HepG2 (cell line): ENCODE measurements at regions not wholly inside any gene's neighbourhood (a gene's known extent, or its start where the extent isn't known, plus 50 kb on each side); places are given as distances from the start of the nearest gene placed in this dataset.
"Not testable (repeated sequence)": the region's sequence is repeated elsewhere in the genome, so short reads cannot be mapped to it uniquely, and the experiment has no call there.

ENCODE experiments used
- ATF5 ChIP-seq: sonication (generic); formaldehyde crosslinking; IDR thresholded peaks from 2 replicates; pipeline ENCODE4 v1.4.0; 2020; ENCODE audit warnings: mild to moderate bottlenecking, low read depth, missing genetic modification reagents
- CHD2 ChIP-seq: IDR thresholded peaks from 2 replicates; pipeline ENCODE4 v1.6.1; 2011; ENCODE audit warnings: low read depth, low read length, improper control_type of control experiment
- FOSL2 ChIP-seq: sonication (generic); formaldehyde crosslinking; IDR thresholded peaks from 2 replicates; pipeline ENCODE4 v1.4.0; 2020; ENCODE audit warnings: missing genetic modification reagents
- KDM5B ChIP-seq: sonication (generic); formaldehyde crosslinking; IDR thresholded peaks from 2 replicates; pipeline ENCODE4 v1.4.0; 2020; ENCODE audit warnings: missing genetic modification reagents, mild to moderate bottlenecking, borderline replicate concordance
- MYC ChIP-seq: sonication (generic); formaldehyde crosslinking; IDR thresholded peaks from 2 replicates; pipeline ENCODE4 v1.9.0; 2021; ENCODE audit warnings: missing genetic modification reagents, borderline replicate concordance
- RFXANK ChIP-seq: IDR thresholded peaks from 2 replicates; pipeline ENCODE4 v1.6.1; 2016
- TGIF2 ChIP-seq: IDR thresholded peaks from 2 replicates; pipeline ENCODE4 v1.6.1; 2016; ENCODE audit warnings: control low read depth, missing compliant biosample characterization
- TF ChIP-seq, protein P1 (sequence below): sonication (generic); formaldehyde crosslinking; IDR thresholded peaks from 2 replicates; pipeline ENCODE4 v1.5.0; 2020; ENCODE audit warnings: mild to moderate bottlenecking, missing genetic modification reagents, moderate library complexity
- TF ChIP-seq, protein P2 (sequence below): IDR thresholded peaks from 2 replicates; pipeline ENCODE4 v1.6.1; 2018; ENCODE audit warnings: missing genetic modification reagents
- TF ChIP-seq, protein P3 (sequence below): sonication (generic); formaldehyde crosslinking; IDR thresholded peaks from 2 replicates; pipeline ENCODE4 v1.4.0; 2020; ENCODE audit warnings: mild to moderate bottlenecking, missing genetic modification reagents, borderline replicate concordance
- TF ChIP-seq, protein P4 (sequence below): sonication (generic); formaldehyde crosslinking; IDR thresholded peaks from 2 replicates; pipeline ENCODE4 v1.8.1; 2022; ENCODE audit warnings: low read depth, mild to moderate bottlenecking, missing genetic modification reagents

DNA sequence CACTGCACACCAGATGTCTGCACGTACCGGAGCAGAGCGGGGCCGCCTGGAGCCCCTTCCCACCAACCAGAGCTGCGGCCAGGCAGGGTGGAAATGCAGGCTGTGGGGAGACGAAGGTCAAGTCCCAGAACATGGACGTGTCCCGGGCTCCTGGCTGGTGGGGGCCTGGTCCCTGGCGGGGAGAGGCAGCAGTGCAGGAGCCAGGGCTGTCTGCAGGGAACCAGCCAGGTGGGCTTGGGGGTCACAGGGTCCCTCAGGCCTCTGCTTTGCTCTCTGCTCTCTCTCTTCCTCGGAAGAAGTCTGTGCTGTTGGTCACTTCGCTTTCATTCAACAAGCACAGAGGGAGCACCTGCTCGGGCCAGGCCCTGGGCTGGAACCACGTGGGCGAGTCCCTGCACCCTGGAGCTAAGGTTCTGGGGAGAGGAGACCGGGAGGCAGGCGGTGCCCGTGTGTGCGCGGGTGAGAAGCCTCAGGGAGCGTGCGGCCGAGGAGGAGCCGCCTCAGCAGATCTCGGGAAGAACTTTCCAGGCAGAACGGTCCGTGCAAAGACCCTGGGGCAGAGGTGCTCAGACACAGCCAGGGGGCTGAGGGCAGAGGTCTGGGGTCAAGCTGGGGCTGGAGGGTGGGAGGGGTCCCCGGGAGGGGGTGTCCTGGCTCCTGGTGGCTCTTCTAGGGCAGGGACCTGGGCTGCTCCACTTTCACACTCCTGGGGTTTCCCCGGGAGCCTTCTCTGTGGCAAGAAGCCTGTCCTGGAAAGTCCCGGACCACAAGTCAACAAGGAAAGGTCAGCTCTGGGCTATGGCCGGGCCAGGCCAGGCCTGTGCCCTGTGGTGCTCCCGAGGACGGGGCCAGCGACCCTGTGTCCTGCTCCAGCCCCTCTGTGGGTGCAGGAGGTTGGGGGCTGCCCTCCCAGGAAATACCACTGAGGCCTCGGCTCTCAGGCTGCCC is 5431.0 kb upstream of the TPTE start:
- TF ChIP-seq RFXANK (CRISPR knock-in tag); ATF5 (CRISPR knock-in tag); FOSL2 (CRISPR knock-in tag); TGIF2 (CRISPR knock-in tag); KDM5B (CRISPR knock-in tag); CHD2; MYC (CRISPR knock-in tag): not testable (repeated sequence)
- TF ChIP-seq, protein P1, sequence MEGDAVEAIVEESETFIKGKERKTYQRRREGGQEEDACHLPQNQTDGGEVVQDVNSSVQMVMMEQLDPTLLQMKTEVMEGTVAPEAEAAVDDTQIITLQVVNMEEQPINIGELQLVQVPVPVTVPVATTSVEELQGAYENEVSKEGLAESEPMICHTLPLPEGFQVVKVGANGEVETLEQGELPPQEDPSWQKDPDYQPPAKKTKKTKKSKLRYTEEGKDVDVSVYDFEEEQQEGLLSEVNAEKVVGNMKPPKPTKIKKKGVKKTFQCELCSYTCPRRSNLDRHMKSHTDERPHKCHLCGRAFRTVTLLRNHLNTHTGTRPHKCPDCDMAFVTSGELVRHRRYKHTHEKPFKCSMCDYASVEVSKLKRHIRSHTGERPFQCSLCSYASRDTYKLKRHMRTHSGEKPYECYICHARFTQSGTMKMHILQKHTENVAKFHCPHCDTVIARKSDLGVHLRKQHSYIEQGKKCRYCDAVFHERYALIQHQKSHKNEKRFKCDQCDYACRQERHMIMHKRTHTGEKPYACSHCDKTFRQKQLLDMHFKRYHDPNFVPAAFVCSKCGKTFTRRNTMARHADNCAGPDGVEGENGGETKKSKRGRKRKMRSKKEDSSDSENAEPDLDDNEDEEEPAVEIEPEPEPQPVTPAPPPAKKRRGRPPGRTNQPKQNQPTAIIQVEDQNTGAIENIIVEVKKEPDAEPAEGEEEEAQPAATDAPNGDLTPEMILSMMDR = not testable (repeated sequence)
- TF ChIP-seq, protein P2, sequence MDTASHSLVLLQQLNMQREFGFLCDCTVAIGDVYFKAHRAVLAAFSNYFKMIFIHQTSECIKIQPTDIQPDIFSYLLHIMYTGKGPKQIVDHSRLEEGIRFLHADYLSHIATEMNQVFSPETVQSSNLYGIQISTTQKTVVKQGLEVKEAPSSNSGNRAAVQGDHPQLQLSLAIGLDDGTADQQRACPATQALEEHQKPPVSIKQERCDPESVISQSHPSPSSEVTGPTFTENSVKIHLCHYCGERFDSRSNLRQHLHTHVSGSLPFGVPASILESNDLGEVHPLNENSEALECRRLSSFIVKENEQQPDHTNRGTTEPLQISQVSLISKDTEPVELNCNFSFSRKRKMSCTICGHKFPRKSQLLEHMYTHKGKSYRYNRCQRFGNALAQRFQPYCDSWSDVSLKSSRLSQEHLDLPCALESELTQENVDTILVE (CRISPR knock-in tag) = not testable (repeated sequence)
- TF ChIP-seq, protein P3, sequence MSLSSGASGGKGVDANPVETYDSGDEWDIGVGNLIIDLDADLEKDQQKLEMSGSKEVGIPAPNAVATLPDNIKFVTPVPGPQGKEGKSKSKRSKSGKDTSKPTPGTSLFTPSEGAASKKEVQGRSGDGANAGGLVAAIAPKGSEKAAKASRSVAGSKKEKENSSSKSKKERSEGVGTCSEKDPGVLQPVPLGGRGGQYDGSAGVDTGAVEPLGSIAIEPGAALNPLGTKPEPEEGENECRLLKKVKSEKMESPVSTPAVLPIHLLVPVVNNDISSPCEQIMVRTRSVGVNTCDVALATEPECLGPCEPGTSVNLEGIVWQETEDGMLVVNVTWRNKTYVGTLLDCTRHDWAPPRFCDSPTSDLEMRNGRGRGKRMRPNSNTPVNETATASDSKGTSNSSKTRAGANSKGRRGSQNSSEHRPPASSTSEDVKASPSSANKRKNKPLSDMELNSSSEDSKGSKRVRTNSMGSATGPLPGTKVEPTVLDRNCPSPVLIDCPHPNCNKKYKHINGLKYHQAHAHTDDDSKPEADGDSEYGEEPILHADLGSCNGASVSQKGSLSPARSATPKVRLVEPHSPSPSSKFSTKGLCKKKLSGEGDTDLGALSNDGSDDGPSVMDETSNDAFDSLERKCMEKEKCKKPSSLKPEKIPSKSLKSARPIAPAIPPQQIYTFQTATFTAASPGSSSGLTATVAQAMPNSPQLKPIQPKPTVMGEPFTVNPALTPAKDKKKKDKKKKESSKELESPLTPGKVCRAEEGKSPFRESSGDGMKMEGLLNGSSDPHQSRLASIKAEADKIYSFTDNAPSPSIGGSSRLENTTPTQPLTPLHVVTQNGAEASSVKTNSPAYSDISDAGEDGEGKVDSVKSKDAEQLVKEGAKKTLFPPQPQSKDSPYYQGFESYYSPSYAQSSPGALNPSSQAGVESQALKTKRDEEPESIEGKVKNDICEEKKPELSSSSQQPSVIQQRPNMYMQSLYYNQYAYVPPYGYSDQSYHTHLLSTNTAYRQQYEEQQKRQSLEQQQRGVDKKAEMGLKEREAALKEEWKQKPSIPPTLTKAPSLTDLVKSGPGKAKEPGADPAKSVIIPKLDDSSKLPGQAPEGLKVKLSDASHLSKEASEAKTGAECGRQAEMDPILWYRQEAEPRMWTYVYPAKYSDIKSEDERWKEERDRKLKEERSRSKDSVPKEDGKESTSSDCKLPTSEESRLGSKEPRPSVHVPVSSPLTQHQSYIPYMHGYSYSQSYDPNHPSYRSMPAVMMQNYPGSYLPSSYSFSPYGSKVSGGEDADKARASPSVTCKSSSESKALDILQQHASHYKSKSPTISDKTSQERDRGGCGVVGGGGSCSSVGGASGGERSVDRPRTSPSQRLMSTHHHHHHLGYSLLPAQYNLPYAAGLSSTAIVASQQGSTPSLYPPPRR (CRISPR knock-in tag) = not testable (repeated sequence)
- TF ChIP-seq, protein P4, sequence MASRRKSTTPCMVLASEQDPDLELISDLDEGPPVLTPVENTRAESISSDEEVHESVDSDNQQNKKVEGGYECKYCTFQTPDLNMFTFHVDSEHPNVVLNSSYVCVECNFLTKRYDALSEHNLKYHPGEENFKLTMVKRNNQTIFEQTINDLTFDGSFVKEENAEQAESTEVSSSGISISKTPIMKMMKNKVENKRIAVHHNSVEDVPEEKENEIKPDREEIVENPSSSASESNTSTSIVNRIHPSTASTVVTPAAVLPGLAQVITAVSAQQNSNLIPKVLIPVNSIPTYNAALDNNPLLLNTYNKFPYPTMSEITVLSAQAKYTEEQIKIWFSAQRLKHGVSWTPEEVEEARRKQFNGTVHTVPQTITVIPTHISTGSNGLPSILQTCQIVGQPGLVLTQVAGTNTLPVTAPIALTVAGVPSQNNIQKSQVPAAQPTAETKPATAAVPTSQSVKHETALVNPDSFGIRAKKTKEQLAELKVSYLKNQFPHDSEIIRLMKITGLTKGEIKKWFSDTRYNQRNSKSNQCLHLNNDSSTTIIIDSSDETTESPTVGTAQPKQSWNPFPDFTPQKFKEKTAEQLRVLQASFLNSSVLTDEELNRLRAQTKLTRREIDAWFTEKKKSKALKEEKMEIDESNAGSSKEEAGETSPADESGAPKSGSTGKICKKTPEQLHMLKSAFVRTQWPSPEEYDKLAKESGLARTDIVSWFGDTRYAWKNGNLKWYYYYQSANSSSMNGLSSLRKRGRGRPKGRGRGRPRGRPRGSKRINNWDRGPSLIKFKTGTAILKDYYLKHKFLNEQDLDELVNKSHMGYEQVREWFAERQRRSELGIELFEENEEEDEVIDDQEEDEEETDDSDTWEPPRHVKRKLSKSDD (CRISPR knock-in tag) = not testable (repeated sequence)
